NCI-H446 (cell line): ENCODE measurements at regions not wholly inside any gene's neighbourhood (a gene's known extent, or its start where the extent isn't known, plus 50 kb on each side); places are given as distances from the start of the nearest gene placed in this dataset.

Source experiments
- DNase-seq, 2 experiments: peaks; one replicate each; lab custom pipeline; 2025; lab: John Stamatoyannopoulos, UW

GRCh38 chr4:3683744-3684421 is 82.3 kb upstream of the ADRA2C start:
- DNase-seq = no peak

DNA sequence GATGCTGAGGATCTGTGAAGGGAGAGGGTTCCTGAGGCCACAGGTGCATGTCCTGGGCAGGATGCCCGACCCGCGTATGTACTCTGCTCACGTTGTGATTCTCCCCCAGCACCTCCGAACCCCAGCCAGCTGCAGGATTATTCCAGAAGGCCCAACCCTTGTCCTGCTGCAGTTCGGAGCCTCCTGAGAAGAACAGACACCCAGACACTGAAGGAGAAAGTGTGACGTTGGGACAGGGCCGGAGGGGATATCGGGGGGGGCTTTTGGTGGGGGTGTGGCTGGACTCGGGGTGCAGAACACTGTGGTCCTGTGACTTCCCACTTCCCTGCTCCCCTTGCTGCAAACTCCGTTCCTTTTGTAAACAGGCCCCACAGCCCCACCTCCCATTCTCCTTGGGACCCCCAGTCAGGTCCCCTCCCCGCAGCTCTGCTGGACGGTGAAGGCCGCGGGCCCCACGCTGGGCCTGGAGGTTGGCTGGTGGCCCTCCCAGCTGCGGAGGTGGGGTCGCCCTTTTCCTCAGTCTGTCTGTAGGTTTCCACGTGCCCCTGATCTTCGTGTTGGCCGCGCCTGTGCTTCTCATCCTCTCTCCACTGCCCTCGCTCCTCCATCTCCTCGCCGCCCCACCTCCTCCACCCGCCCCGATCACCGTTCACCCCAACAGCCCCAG is 83.0 kb upstream of the ADRA2C start:
- DNase-seq = no peak

GRCh38 chr4:3682236-3683076 is 83.7 kb upstream of the ADRA2C start:
- DNase-seq = no peak

GRCh38 chr4:3681191-3681590 is 85.0 kb upstream of the ADRA2C start:
- DNase-seq = no peak

- no peak for DNase-seq
Observed at GRCh38 chr4:3680656-3681055, 85.5 kb upstream of the ADRA2C start.

DNA sequence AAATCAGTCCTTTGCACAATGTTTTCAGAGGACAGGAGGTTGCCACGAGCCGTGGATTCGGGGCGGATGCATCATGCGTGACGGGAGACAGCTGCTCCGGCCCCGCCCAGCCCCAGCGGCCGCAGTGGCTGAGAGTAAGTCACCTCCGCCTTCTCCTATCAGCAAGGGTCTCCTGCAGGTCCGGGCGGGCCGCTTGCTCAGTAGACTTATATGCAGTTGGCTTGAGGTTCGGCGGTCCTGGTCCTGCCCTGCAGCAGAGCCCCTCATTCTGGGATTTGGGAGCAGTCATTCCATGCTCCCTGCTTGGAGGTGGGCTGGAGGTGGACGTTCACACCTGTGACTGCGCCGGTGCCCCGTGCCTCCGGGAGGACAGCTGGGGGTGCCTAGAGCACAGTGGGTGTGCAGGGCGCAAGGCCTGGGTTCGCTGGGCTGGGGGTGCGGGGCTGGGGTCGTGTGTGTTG is 86.3 kb upstream of the ADRA2C start:
- DNase-seq = no peak

- no peak for DNase-seq
Observed at GRCh38 chr4:3679071-3679825, 86.9 kb upstream of the ADRA2C start.

DNA sequence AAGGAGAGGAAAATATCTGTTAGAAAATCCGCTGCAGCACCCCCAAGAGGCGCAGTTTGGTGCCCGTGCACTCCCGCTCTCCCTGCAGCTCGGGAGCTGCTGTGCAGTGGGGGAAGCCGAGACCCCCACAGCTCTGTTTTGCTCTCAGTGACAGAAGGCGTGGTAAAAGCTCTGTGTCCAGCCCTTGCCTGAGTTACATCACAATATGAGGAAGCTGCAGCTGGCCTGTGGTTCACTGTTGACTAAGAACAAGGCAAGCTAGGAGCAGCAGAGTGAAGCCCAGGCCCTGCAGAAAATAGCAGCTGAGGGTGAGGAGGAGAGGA is 88.5 kb upstream of the ADRA2C start:
- DNase-seq = no peak

GRCh38 chr4:3676907-3677747 is 89.1 kb upstream of the ADRA2C start:
- no peak for DNase-seq

GRCh38 chr4:3676196-3676595 is 90.0 kb upstream of the ADRA2C start:
- DNase-seq = no peak

GRCh38 chr4:3675251-3676115 is 90.7 kb upstream of the ADRA2C start:
- no peak for DNase-seq

DNA sequence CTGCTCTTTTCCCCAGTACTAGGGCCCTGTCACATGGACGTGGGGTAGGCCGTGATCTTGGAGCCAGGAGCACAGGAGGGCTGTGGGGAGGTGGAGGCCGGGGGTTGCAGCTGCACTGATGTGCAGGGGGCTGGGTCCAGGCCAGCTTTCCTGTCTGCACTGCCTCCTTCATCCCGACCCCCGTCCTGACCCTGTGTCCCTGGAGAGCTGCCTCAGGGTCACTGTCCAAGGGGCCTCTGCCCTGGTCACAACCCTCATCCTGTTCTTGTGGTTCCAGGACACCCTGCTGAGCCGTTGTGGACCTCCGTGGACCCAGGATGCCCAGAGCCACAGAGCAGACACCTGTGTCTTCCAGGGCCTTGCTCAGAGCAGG is 91.7 kb upstream of the ADRA2C start:
- DNase-seq = no peak

DNA sequence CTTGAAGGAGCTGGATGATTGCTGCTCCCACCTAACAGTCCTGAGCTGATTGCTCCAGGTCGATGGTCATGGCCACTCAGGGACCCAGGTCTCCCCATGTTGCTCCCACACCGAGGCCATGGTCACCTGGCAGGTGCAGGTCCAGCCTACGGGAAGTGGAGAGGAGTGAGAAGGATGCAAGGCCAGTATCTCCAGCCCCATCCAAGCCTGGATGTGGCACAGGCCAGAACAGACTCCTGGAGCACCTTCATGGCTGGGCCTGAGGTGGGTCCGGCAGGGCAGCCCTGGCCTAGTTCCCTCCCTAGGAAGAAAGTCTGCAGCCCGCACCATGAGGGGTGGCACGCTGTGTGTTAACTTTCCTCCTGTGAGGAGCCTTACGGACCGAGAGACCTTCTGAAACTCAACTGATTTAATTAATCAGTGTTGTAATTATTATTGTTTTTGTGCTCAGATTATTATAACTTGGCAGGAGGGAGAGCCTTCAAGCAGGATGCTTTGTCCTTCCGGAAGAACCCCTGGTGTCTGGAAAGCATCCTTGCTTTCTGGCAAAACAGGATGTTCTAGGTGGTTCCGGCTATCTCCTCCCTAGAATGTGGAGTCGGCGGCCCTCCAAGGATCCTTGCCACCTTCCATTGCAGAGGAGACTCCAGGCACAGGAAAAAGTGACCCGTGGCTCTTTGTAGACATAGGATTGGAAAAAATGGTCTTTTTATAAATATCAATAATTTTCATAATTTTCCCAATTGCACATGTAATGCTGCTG is 92.3 kb upstream of the ADRA2C start:
- DNase-seq = no peak

GRCh38 chr4:3673176-3673575 is 93.0 kb upstream of the ADRA2C start:
- no peak for DNase-seq

DNA sequence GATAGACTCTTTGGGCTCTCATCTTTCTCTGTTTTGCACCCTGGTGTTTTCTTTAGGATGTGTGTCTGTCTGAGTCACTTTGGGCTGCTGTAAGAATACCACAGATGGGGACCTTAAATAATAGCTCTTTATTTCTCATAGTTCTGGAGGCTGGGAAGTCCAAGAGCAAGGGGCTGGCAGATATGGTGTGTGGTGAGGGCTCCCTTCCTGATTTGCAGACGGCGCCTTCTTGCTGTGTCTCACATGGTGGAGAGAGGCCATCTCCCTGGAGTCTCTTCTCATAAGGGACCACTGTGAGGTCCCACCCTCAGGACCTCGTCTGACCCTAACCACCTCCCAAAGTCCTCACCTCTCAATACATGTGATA is 93.7 kb upstream of the ADRA2C start:
- DNase-seq = no peak

DNA sequence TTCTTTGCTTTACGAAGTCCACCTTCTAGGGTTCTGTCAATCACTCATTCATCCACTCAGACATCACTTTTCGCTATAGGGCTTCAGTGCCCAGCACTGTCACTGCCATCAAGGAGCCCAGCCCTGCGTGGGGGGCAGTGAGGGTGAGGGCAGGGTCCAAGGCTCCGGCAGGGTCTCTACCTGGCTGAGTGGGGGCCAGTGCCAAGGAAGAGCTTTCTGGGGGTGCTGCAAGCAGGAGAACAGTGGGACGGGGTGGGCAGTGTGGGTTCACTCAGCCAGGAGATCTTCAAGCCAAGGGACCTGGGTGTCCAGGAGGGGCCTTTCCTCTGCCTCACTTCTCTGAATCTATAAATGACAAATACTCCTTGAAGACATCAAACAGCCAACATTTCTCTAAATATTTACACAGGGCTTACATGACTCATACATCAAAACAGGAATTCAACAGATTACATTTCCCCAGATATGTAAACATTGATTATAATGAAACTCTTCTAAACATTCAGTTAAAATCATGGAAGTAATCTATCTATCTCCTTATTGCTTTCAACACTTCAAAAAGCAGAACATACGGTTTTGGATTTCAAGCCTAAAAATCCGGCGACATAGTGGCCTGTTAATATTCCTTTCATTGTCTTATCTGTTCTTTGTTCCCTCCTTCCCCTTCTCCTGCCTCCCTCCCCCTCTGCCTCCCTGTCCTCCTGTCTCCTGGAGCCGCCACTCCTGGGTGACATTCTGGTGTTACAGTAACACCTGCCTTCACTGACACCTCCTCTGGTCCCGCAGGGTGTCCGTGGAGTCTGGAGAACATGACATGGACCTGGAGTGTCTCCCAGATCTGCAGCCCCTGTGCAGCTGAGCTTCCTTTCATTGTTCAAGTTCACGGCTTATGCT is 94.4 kb upstream of the ADRA2C start:
- no peak for DNase-seq

DNA sequence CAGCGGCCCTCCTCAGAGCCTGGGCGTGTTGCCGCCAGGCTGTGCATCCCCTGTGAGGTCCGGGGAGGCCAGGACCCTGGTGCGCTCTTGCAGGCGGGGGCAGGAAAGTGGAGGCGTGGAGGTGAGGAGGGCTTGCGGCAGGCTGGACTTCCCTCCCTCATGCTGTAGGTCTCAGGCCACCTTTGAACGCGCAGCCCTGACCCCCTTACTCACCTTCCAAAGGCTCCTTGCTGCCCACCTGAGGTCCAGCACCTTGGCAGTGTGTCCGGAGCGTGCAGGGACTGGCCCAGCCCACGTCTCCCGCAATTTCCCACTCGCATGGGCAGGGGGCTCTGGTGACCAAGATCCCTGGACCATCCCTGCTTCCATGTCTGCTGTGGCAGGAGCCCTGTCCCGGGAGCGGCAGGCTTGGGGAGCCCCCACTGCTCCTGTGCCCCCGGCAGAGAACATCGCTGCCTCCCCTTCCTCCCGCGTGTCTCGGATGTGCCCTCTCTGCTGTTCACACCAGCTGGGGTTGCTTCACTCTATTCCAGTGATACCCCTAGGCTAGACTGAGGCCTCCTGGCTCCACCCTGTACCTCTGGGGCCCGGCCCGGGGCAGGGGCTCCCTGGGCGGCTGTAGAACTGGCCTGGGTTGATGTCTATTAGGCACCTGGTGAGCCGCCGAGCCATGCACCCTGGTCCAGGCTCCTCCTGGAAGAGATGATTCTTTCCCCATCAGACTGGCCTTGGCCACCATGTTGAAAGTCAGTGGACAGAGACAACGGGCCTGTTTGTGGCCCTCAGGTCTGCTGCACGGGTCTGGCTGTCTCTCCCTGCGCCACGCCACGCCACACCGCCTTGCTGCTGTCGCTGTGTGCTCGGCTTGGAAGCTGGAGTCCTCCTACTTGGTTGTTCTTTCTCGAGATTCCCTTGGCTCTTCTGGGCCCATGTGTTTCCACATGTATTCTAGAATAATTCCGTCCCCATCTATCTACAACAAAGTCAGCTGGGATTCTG is 95.4 kb upstream of the ADRA2C start:
- no peak for DNase-seq

- no peak for DNase-seq
Observed at GRCh38 chr4:3669553-3669949, 96.6 kb upstream of the ADRA2C start.
